Left ventricle myocardium inferior (tissue), 1 donor: ENCODE measurements at regions not wholly inside any gene's neighbourhood (a gene's known extent, or its start where the extent isn't known, plus 50 kb on each side); places are given as distances from the start of the nearest gene placed in this dataset.
A peak's percentile ranks its signal among the peaks of the same experiment; 100 is the strongest.

Experiments
- DNase-seq: peaks from one replicate; pipeline ENCODE4 v3.0.0-alpha.2; 2020
- H3K27ac ChIP-seq: fragments of 200-600 bp; replicated peaks from 2 replicates; pipeline ENCODE4 v1.8.0; 2021
- H3K27me3 ChIP-seq: fragments of 200-600 bp; 2 replicates; pipeline ENCODE4 v1.8.0; 2021; ENCODE audit warnings: low read depth
- H3K36me3 ChIP-seq: fragments of 200-600 bp; 2 replicates; pipeline ENCODE4 v1.8.0; 2021
- H3K4me1 ChIP-seq: fragments of 200-600 bp; 2 replicates; pipeline ENCODE4 v1.8.0; 2021
- H3K4me3 ChIP-seq: fragments of 200-600 bp; 2 replicates; pipeline ENCODE4 v1.8.0; 2021; ENCODE audit warnings: mild to moderate bottlenecking, moderate library complexity
- H3K9me3 ChIP-seq: fragments of 200-600 bp; replicated peaks from 2 replicates; pipeline ENCODE4 v1.8.0; 2021
- intact Hi-C: fragments of 100-400 bp; cut with micrococcal nuclease; formaldehyde crosslinking; loops from one replicate; pipeline ENCODE4 v1.11.0; 2022
- TF ChIP-seq, protein P1 (sequence below): fragments of 200-600 bp; IDR thresholded peaks from 2 replicates; pipeline ENCODE4 v1.8.0; 2021; ENCODE audit warnings: antibody characterized with exemption, mild to moderate bottlenecking, borderline replicate concordance
- donor health status: DM: no; HTN: yes; CAD: no; lungs with severe emphysema.

DNA sequence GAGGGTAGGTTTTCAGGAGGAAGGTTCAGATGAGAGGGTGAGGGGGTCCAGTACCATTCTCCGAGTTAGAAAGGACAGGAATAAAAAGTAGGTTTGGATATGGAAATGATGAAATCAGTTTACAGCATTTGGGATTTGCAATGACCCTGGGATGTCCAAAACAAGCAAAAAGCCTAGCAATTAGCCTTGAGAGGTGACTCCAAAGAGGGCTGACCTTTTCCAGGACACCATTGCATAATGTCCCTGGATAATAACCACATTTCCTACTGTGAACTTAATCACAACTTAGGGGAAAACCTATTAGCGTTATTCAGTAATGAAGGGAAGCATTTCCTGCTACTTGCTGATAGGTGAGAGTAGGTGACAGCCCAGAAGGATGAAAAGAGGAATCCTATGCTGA is 101.4 kb upstream of the ARHGAP42 start:
- peak overlapping the region; percentile 41 for H3K27ac ChIP-seq
- H3K36me3 ChIP-seq, result no peaks in the 10 kb centered on the region
- no peak overlapping the region for H3K4me3 ChIP-seq
- H3K27me3 ChIP-seq, result no peaks in the 10 kb centered on the region
- H3K9me3 ChIP-seq, result no peaks in the 10 kb centered on the region
- H3K4me1 ChIP-seq, result peaks cover 17% of the 10 kb centered on the region
- intact Hi-C loops, result no loop called here
- TF ChIP-seq, protein P1, sequence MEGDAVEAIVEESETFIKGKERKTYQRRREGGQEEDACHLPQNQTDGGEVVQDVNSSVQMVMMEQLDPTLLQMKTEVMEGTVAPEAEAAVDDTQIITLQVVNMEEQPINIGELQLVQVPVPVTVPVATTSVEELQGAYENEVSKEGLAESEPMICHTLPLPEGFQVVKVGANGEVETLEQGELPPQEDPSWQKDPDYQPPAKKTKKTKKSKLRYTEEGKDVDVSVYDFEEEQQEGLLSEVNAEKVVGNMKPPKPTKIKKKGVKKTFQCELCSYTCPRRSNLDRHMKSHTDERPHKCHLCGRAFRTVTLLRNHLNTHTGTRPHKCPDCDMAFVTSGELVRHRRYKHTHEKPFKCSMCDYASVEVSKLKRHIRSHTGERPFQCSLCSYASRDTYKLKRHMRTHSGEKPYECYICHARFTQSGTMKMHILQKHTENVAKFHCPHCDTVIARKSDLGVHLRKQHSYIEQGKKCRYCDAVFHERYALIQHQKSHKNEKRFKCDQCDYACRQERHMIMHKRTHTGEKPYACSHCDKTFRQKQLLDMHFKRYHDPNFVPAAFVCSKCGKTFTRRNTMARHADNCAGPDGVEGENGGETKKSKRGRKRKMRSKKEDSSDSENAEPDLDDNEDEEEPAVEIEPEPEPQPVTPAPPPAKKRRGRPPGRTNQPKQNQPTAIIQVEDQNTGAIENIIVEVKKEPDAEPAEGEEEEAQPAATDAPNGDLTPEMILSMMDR, result no peak
- DNase-seq, result no peak

GRCh38 chr11:100586361-100587101 is 100.6 kb upstream of the ARHGAP42 start:
- no peak for DNase-seq
- intact Hi-C loops, result no loop called here

DNA sequence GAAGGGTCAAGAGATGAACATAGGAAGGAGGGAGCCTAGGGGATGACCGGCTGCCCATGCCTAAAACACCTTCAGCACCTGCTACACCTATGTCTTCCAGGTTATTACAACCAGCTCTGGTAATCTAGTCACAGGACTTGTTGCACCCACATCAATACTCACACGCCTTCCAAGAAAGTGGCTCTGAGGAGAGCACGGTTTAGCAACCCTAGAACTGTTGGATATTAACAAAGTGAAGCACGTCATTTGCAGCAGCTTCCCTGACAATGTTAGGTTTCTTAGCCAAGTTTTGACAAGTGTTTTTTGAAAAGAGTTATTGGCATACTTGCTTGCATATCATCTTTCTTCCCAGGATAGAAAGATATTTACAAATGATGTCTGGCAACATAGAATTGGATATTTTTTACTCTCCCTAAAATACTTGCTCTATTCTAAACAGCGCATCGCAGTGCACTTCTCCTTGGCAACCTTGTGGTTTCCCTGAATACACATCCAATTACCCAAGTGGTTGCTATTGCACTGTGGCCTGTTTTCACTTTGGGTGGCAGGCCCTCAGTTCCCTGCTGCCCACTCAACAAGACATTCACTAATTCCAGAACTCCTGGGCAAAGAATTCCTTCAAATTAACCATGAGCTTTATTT is 94.3 kb upstream of the ARHGAP42 start:
- H3K9me3 ChIP-seq, result no peaks in the 10 kb centered on the region
- no peak overlapping the region for H3K27ac ChIP-seq
- H3K4me1 ChIP-seq, result no peaks in the 10 kb centered on the region
- TF ChIP-seq, protein P1, result no peak
- H3K27me3 ChIP-seq, result no peaks in the 10 kb centered on the region
- intact Hi-C loops, result no loop called here
- no peak overlapping the region for H3K4me3 ChIP-seq
- DNase-seq, result no peak
- H3K36me3 ChIP-seq, result no peaks in the 10 kb centered on the region

More at GRCh38 chr11:100586361-100587101, 100.6 kb upstream of the ARHGAP42 start:
- peaks cover 12% of the 10 kb centered on the region for H3K4me1 ChIP-seq
- H3K9me3 ChIP-seq, result no peaks in the 10 kb centered on the region
- H3K36me3 ChIP-seq, result no peaks in the 10 kb centered on the region
- no peak overlapping the region for H3K4me3 ChIP-seq
- H3K27me3 ChIP-seq, result no peaks in the 10 kb centered on the region
- TF ChIP-seq, protein P1, result no peak
- peak overlapping the region; percentile 41 for H3K27ac ChIP-seq

DNA sequence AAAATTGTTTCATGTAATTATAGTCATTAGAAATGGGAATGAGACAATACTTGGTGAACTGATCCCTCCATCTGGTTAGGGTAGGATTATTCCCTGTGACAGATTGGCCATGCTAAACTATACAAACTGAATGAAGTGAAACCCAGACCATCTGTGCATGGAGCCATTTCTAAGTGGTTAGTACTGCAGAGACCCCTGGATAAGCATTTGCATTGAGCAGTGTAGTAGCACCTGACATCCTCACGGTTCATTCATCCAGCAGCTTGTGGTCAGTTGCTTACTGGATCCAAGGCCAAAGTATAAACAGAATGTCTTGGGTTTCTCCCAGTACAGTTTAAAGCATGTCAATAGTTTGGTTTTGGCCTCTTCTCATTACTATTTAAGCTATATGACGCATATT is 93.8 kb upstream of the ARHGAP42 start:
- no peaks in the 10 kb centered on the region for H3K36me3 ChIP-seq
- H3K9me3 ChIP-seq, result no peaks in the 10 kb centered on the region
- intact Hi-C loops, result no loop called here
- TF ChIP-seq, protein P1, result no peak
- no peak overlapping the region for H3K4me3 ChIP-seq
- no peak overlapping the region for H3K27ac ChIP-seq
- no peaks in the 10 kb centered on the region for H3K4me1 ChIP-seq
- H3K27me3 ChIP-seq, result no peaks in the 10 kb centered on the region
- DNase-seq, result no peak

DNA sequence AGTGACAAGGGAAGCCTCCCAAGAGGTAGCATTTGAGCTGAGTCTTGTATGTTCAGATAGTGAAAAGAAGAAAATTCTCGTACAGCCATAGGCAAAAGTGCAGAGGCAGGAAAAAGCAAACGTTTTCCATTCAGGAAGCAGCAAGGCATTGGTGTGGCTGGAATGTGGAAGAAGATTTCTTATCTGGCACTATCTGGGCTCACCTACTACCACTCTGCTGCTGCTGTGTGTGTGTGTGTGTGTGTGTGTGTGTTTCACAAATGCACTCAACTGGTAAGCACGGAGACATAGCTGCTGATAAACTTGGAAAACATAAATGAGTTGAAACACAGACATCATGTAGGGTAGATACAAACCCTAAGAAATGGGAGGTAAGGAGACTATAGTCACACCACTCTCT is 92.8 kb upstream of the ARHGAP42 start:
- TF ChIP-seq, protein P1, result no peak
- H3K27me3 ChIP-seq, result no peaks in the 10 kb centered on the region
- no peaks in the 10 kb centered on the region for H3K4me1 ChIP-seq
- no peak for DNase-seq
- no peak overlapping the region for H3K4me3 ChIP-seq
- intact Hi-C loops, result no loop called here
- H3K36me3 ChIP-seq, result no peaks in the 10 kb centered on the region
- no peak overlapping the region for H3K27ac ChIP-seq
- no peaks in the 10 kb centered on the region for H3K9me3 ChIP-seq
